Activated CD8-positive, alpha-beta memory T cell treated with anti-CD3 and anti-CD28 coated beads for 4 hours (primary cell): ENCODE measurements at regions not wholly inside any gene's neighbourhood (a gene's known extent, or its start where the extent isn't known, plus 50 kb on each side); places are given as distances from the start of the nearest gene placed in this dataset.
"Not testable (repeated sequence)": the region's sequence is repeated elsewhere in the genome, so short reads cannot be mapped to it uniquely, and the experiment has no call there.

ENCODE experiments used
- DNase-seq, 2 donors: peaks; one replicate each; pipeline ENCODE4 v3.0.0-alpha.2; 2020; ENCODE audit warnings: low read depth in 2 of 2

DNA sequence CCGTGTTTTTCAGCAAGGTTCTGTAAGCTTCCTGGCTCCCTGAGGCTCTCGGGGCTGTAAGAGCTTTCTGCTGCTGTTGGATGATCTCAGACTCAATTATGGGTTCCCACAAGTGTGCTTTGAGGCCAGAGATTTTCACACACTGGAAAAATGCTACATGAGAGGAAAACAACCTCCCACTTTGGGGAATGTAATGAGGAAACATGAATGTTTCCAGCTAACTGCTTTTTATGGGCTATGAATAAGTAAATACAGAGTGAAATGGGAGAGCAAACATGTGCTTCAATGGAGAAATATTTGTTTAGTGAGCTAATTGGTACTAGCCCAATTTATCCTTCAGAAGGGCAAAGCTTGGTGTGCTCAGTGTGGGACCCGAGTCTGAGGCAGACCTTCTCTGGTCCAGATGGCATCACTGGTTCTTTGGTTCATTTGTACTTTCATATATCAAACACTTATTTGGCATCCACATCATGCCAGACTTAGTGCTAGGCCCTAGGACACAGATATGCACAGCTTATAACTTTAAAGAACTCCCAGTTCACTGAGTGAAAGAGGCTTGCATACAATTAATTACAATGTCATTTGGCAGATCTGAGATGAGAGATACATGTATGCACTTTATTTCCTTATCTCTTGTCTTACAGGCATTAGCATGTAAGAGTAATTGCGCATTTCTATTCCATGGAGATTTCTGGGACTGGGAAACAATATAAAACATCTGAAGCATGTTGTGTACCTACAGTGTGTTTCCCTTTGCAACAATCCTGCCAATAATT lies 248.8 kb downstream of the RDH14 start:
- no peak for DNase-seq

GRCh38 chr2:18309627-18310026 lies 250.8 kb downstream of the RDH14 start:
- DNase-seq = no peak

GRCh38 chr2:18309188-18309587 lies 251.3 kb downstream of the RDH14 start:
- DNase-seq = no peak

DNA sequence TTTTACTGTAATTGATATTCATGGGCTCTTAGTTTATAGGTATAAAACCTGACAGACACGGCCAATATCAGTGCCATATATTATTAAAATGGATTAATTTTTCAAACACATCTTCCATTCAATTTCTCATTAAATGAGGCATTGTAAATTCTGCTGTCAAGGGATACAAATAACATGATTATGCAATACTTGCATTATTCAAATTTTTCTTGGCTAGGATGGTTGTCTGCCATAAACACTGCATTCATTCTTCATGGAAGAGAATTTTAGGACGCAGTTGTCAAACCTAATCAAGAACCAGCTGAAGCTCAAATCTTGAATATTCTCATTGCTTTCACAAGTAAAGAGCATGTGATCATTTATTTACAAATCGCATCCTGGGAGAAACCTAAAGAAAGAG lies 255.6 kb downstream of the RDH14 start:
- no peak for DNase-seq

GRCh38 chr2:18301421-18302139 lies 258.9 kb downstream of the RDH14 start:
- no peak for DNase-seq

- no peak for DNase-seq
These were observed 260.8 kb downstream of the RDH14 start for GRCh38 chr2:18299423-18300212.

DNA sequence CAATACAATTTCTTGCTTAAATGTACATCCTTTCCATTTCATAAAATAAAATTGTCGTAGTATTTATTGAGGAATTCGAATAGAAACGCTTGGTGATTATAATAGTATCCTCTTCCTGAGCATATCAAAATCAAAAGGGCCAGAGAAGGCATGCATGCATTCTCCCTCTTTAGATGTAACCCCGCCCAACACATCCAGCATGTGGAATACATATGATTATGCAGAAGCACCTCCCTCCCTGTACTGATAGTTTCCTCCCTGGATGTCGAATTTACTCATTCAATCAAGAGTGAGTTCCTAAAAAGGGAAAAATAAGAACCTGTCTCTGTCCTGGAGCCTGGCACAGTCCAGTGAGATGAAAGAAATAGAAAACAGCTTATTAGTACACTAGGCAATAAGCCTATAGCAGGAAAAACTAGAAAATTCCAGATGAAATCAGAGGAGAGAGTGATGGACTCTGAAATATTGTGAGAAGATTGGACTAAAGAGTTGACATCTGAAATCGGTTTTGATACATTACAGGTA lies 262.9 kb downstream of the RDH14 start:
- no peak for DNase-seq

GRCh38 chr2:18290386-18290785 lies 270.1 kb downstream of the RDH14 start:
- no peak for DNase-seq

GRCh38 chr2:18286897-18287296 lies 273.6 kb downstream of the RDH14 start:
- DNase-seq = no peak

DNA sequence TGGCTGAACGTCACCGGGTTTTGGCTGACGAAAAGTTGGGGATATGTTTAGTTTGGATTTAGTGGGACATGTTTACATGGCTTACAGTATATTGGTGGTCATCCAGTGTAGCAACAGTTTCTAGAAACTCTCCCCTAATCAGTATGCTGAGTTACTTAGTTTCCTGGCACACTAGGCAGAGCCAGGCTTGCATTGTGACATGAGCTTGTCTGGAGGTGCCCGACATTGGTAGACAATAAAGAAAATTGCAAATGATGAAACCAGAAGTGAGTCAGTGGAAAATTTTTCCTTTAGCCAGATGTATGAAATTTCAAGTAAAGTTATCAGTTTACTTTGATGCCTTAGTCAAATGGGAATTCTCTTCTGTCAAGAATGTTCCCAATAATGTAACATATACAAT lies 276.1 kb downstream of the RDH14 start:
- no peak for DNase-seq

DNA sequence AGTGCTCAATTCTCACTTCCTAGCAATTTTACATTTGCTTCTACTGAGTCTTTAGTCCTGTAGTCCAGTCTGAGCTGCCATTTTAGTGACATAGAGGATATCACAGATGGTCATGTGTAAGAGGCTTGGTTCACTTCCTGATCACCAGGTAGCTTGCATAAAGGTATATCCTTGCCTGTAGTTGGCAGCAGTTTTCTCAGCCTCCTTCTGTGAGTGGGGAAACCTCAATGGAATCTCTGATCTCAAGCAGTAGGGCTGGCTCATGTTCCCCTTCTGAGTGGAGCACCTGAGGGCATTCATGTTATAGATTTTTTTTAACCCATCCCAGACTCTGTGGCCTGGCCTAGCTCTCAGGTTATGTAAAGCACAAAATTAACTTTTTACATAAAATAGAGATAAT lies 278.4 kb downstream of the RDH14 start:
- DNase-seq = no peak

DNA sequence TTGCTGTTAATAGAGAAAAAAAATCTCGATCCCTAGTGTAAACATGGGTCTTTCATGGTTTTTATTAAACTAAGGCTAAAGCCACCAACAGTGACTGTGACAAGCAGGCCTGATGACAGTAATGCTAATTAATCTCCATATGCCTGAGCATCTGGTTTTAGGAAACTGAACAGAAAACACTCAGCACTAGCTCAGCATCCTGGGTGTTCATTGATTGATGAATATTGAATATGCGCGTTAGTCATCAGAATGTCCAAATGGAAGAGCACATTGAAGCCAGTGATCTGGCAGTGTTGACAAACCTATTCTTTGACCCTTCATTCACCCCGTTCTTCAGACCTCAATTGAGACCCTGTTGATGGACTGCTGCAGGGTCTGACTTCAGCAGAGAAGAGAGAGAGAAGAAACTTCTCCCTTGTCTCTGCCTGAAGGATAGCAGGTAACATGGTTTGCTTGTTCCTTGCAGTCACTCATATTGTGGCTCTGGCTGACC lies 283.8 kb downstream of the RDH14 start:
- no peak for DNase-seq

DNA sequence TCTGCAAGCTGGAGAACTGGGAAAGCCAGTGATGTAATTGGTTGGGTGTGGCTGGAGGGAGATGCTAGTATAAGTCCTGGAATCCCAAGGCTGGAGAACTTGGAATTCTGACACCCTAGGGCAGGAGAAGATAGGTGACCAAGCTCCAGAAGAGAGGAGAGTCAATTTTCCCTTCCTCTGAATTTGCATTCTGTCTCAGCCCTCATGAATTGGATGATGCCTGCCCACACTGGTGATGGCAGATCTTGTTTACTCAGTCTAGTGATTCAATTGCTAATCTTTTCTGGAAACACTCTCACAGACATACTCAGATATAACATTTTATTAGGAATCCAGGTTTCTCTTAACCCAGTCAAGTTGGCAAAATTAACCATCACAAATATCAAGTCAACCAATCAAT lies 287.2 kb downstream of the RDH14 start:
- no peak for DNase-seq

DNA sequence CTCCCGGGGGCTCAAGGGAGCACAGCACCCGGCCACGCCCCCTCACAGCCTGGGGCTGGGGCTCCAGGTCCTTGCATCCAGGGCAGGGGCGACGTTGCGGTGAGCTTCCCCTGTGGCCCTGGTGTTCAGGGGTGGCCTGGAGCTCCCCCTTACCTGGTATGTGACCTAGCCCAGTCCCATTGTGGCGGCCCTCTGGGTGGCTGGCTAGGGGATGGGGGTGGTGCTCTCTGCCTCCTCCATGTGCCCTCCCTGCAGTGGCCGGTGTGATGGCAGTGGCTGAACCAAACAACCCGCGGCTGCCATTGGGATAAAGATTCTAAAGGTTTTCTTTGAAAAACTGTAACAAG lies 288.3 kb downstream of the RDH14 start:
- DNase-seq = no peak

GRCh38 chr2:18271370-18272147 lies 288.9 kb downstream of the RDH14 start:
- no peak for DNase-seq

DNA sequence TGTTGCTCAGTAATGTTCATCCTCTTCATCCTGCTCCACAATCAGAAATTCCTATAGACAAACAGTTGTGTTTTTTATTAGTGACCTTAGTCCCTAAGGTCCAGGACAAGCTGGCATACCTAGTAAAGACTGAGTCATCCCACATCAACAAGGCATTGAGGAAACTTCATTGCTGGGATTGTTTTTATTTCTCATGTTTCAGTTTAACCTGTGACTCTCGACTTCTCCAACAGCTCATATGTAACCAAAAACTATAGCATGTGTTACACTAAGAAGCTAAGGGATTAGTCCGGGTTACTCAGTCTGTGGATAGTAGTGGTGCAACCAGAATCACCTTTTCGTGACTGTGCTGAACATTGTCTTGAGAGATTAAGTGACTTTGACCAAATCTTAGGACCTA lies 292.1 kb downstream of the RDH14 start:
- DNase-seq = no peak

- no peak for DNase-seq
These were observed 293.0 kb downstream of the RDH14 start for GRCh38 chr2:18267501-18267900.

- not testable (repeated sequence) for DNase-seq
These were observed 293.8 kb downstream of the RDH14 start for GRCh38 chr2:18266699-18267098.

GRCh38 chr2:18265614-18266586 lies 294.6 kb downstream of the RDH14 start:
- no peak for DNase-seq

DNA sequence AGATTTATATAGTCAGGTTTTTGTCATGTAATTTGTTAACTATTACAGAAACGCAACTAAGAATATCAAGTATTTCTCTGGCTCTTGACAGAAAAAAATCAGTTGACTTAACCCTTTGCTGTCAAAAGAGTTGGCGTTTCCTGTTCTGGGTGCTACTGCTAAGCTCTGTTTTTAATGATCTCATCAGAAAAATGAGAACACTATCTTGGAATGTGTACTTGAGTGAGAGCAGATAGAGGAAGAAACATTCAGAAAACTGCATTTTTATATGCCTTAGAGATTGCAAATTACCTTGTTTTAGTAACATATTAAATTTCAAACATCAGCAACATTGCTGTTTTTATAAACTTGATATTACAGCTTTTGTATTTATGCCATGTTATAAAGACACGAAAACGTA lies 297.9 kb downstream of the RDH14 start:
- DNase-seq = no peak
